CD8-positive, alpha-beta memory T cell (primary cell): ENCODE measurements at regions not wholly inside any gene's neighbourhood (a gene's known extent, or its start where the extent isn't known, plus 50 kb on each side); places are given as distances from the start of the nearest gene placed in this dataset.

ENCODE experiments used
- CTCF ChIA-PET: fragments of 350-600 bp; sonication (Branson Sonifier 250); formaldehyde crosslinking; loops from one replicate; lab custom pipeline; 2021; ENCODE audit warnings: antibody characterized with exemption; lab: Charles Lee
- POLR2A ChIA-PET: fragments of 350-600 bp; sonication (Branson Sonifier 250); formaldehyde crosslinking; loops from one replicate; lab custom pipeline; 2021; ENCODE audit warnings: antibody characterized with exemption; lab: Charles Lee
- DNase-seq, 5 donors: peaks; one replicate each; pipeline versions ENCODE4 v3.0.0 to v3.0.0-alpha.2; 2020 to 2022; ENCODE audit warnings: mixed read lengths in 1 of 5
- H3K27ac ChIP-seq: one replicate; pipeline ENCODE4 v1.7.0; 2013; ENCODE audit warnings: low read depth, mild to moderate bottlenecking, low read length, moderate library complexity
- H3K27me3 ChIP-seq: 2 replicates; pipeline ENCODE4 v1.7.0; 2013; ENCODE audit warnings: low read length, mild to moderate bottlenecking; ENCODE audit not compliant: insufficient read depth, poor library complexity, severe bottlenecking
- H3K36me3 ChIP-seq: 2 replicates; pipeline ENCODE4 v1.7.0; 2013; ENCODE audit warnings: mild to moderate bottlenecking, low read length, moderate library complexity; ENCODE audit not compliant: insufficient read depth
- H3K4me1 ChIP-seq: 2 replicates; pipeline ENCODE4 v1.7.0; 2013; ENCODE audit warnings: mild to moderate bottlenecking, low read length, moderate library complexity; ENCODE audit not compliant: insufficient read depth
- H3K4me3 ChIP-seq: 2 replicates; pipeline ENCODE4 v1.7.0; 2013; ENCODE audit warnings: mild to moderate bottlenecking, low read length
- H3K9me3 ChIP-seq: 2 replicates; pipeline ENCODE4 v1.7.0; 2013; ENCODE audit warnings: mild to moderate bottlenecking, low read length
- H3K27ac Mint-ChIP-seq, 8 donors: one replicate each; pipeline ENCODE4 v1.8.0; 2020 to 2021; ENCODE audit warnings: mixed read lengths in 8 of 8, mild to moderate bottlenecking in 6 of 8, inconsistent platforms in 3 of 8, moderate library complexity in 3 of 8
- H3K27me3 Mint-ChIP-seq, 2 donors: one replicate each; pipeline ENCODE4 v1.8.0; 2020 to 2021; ENCODE audit warnings: mixed read lengths in 2 of 2, mild to moderate bottlenecking in 1 of 2, moderate library complexity in 1 of 2
- H3K36me3 Mint-ChIP-seq, 3 donors: one replicate each; pipeline ENCODE4 v1.8.0; 2020 to 2021; ENCODE audit warnings: mixed read lengths in 3 of 3, inconsistent platforms in 1 of 3, mild to moderate bottlenecking in 1 of 3
- H3K4me1 Mint-ChIP-seq, 3 donors: one replicate each; pipeline ENCODE4 v1.8.0; 2020 to 2021; ENCODE audit warnings: mixed read lengths in 3 of 3, inconsistent platforms in 1 of 3, mild to moderate bottlenecking in 1 of 3
- H3K4me3 Mint-ChIP-seq, 7 donors: one replicate each; pipeline ENCODE4 v1.8.0; 2020 to 2021; ENCODE audit warnings: mixed read lengths in 7 of 7, mild to moderate bottlenecking in 6 of 7, moderate library complexity in 4 of 7, inconsistent platforms in 2 of 7
- H3K9me3 Mint-ChIP-seq, 5 donors: one replicate each; pipeline ENCODE4 v1.8.0; 2020 to 2022; ENCODE audit warnings: mixed read lengths in 5 of 5, mild to moderate bottlenecking in 3 of 5, moderate library complexity in 2 of 5, inconsistent platforms in 1 of 5

GRCh38 chr4:41446981-41447725, 90.8 kb upstream of the LIMCH1 start:
- Histone ChIP-seq H3K36me3 (no peaks in the 10 kb centered on the region), H3K4me1 (no peaks in the 10 kb centered on the region), H3K9me3 (no peaks in the 10 kb centered on the region), H3K4me3 (no peak overlapping the region), H3K27me3 (no peaks in the 10 kb centered on the region), H3K27ac (no peak overlapping the region)
- peaks cover 2 to 6% (median 5%) of the 10 kb centered on the region in 5 donors for H3K9me3 Mint-ChIP-seq
- no peaks in the 10 kb centered on the region for H3K4me1 Mint-ChIP-seq
- H3K36me3 Mint-ChIP-seq = no peaks in the 10 kb centered on the region
- no peak for DNase-seq
- POLR2A ChIA-PET = no interaction called here
- peaks cover 0 to 2% of the 10 kb centered on the region in 2 donors for H3K27me3 Mint-ChIP-seq
- no peak overlapping the region for H3K27ac Mint-ChIP-seq
- CTCF ChIA-PET = no interaction called here
- no peak overlapping the region for H3K4me3 Mint-ChIP-seq

DNA sequence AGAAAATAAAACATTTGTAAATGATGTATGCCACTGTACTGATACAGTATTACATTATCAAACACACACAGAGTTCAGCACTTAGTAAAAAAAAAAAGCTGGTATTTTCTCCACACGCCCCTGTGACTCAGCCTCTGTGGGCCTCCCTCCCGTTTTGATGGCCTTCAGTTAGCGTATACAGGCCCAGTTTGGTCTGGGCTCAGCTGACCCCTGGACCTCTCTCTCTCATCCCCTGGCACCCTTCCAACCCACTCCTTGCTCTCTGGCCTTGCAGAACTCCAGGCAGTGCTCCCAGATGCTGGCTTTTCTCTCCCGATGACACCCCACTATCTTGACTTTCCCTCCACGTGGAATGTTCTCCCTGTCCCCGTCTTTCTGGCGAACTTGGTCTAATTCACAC, 89.0 kb upstream of the LIMCH1 start:
- Mint-ChIP-seq H3K27ac (no peak overlapping the region), H3K4me1 (no peaks in the 10 kb centered on the region), H3K4me3 (no peak overlapping the region), H3K9me3 (peaks cover 2 to 6% (median 5%) of the 10 kb centered on the region in 5 donors), H3K36me3 (no peaks in the 10 kb centered on the region), H3K27me3 (peaks cover 0 to 2% of the 10 kb centered on the region in 2 donors)
- Histone ChIP-seq H3K27ac (no peak overlapping the region), H3K27me3 (no peaks in the 10 kb centered on the region), H3K36me3 (no peaks in the 10 kb centered on the region), H3K4me3 (no peak overlapping the region), H3K4me1 (no peaks in the 10 kb centered on the region), H3K9me3 (no peaks in the 10 kb centered on the region)
- ChIA-PET POLR2A (no interaction called here), CTCF (no interaction called here)
- no peak for DNase-seq

GRCh38 chr4:41451961-41452360, 86.0 kb upstream of the LIMCH1 start:
- H3K4me3 ChIP-seq = no peak overlapping the region
- H3K4me3 Mint-ChIP-seq = no peak overlapping the region

GRCh38 chr4:41452484-41453225, 85.3 kb upstream of the LIMCH1 start:
- Histone ChIP-seq H3K4me3 (no peak overlapping the region), H3K27ac (no peak overlapping the region), H3K4me1 (no peaks in the 10 kb centered on the region), H3K36me3 (no peaks in the 10 kb centered on the region), H3K9me3 (no peaks in the 10 kb centered on the region), H3K27me3 (no peaks in the 10 kb centered on the region)
- Mint-ChIP-seq H3K27ac (no peak overlapping the region), H3K36me3 (no peaks in the 10 kb centered on the region), H3K4me1 (no peaks in the 10 kb centered on the region), H3K9me3 (peaks cover 0 to 6% (median 5%) of the 10 kb centered on the region in 5 donors), H3K27me3 (peaks cover 0 to 2% of the 10 kb centered on the region in 2 donors), H3K4me3 (no peak overlapping the region)
- CTCF ChIA-PET = no interaction called here
- POLR2A ChIA-PET = no interaction called here
- DNase-seq = no peak

More at GRCh38 chr4:41451961-41452360, 86.0 kb upstream of the LIMCH1 start:
- H3K4me1 Mint-ChIP-seq = no peaks in the 10 kb centered on the region
- ChIA-PET CTCF (no interaction called here), POLR2A (no interaction called here)
- H3K4me1 ChIP-seq = no peaks in the 10 kb centered on the region
- DNase-seq = no peak
- H3K9me3 ChIP-seq = no peaks in the 10 kb centered on the region
- H3K27me3 ChIP-seq = no peaks in the 10 kb centered on the region
- no peaks in the 10 kb centered on the region for H3K36me3 ChIP-seq
- peaks cover 0 to 6% (median 5%) of the 10 kb centered on the region in 5 donors for H3K9me3 Mint-ChIP-seq
- no peaks in the 10 kb centered on the region for H3K36me3 Mint-ChIP-seq
- H3K27ac Mint-ChIP-seq = no peak overlapping the region
- no peak overlapping the region for H3K27ac ChIP-seq
- H3K27me3 Mint-ChIP-seq = peaks cover 0 to 2% of the 10 kb centered on the region in 2 donors

GRCh38 chr4:41454423-41454822, 83.5 kb upstream of the LIMCH1 start:
- Histone ChIP-seq H3K36me3 (no peaks in the 10 kb centered on the region), H3K4me3 (no peak overlapping the region), H3K27me3 (no peaks in the 10 kb centered on the region), H3K4me1 (no peaks in the 10 kb centered on the region), H3K9me3 (no peaks in the 10 kb centered on the region), H3K27ac (no peak overlapping the region)
- H3K4me3 Mint-ChIP-seq = no peak overlapping the region
- POLR2A ChIA-PET = no interaction called here
- no peaks in the 10 kb centered on the region for H3K4me1 Mint-ChIP-seq
- no peak overlapping the region for H3K27ac Mint-ChIP-seq
- no peaks in the 10 kb centered on the region for H3K27me3 Mint-ChIP-seq
- CTCF ChIA-PET = no interaction called here
- H3K36me3 Mint-ChIP-seq = no peaks in the 10 kb centered on the region
- no peak for DNase-seq
- H3K9me3 Mint-ChIP-seq = peaks cover 0 to 7% (median 4%) of the 10 kb centered on the region in 5 donors

GRCh38 chr4:41455206-41455605, 82.8 kb upstream of the LIMCH1 start:
- H3K27ac ChIP-seq = no peak overlapping the region
- POLR2A ChIA-PET = no interaction called here
- no peak overlapping the region for H3K4me3 ChIP-seq
- H3K9me3 ChIP-seq = no peaks in the 10 kb centered on the region
- H3K4me3 Mint-ChIP-seq = no peak overlapping the region
- H3K36me3 ChIP-seq = no peaks in the 10 kb centered on the region
- no peaks in the 10 kb centered on the region for H3K27me3 Mint-ChIP-seq
- no peak for DNase-seq
- H3K36me3 Mint-ChIP-seq = no peaks in the 10 kb centered on the region
- H3K27me3 ChIP-seq = no peaks in the 10 kb centered on the region
- H3K4me1 ChIP-seq = no peaks in the 10 kb centered on the region
- no peaks in the 10 kb centered on the region for H3K4me1 Mint-ChIP-seq
- peaks cover 0 to 6% (median 4%) of the 10 kb centered on the region in 5 donors for H3K9me3 Mint-ChIP-seq
- CTCF ChIA-PET = no interaction called here
- no peak overlapping the region for H3K27ac Mint-ChIP-seq

DNA sequence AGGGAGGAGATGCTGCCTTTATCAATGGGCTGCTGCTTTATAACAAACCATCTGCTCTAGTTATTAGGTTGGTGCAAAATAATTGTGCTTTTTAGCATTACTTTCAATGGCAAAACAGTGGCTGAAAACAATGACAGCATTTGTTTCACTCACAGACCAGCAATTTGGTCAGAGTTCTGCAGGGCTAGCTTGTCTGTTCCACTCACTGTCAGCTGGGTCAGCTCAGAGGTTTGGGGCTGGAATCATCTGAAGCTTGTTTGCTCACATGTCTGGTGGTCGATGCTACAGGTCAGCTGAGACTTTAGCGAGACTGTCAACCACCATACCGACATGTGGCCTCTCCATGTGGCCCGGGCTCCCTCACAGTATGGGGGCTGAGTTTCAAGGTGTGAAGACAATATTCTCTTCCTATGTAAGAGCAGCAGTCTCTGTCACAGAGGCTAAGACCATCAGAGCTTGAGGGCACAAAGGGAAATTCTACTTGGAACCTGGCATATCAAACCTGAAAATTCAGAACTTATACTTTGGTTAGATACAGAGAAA, 81.3 kb upstream of the LIMCH1 start:
- H3K4me3 Mint-ChIP-seq = no peak overlapping the region
- no peak overlapping the region for H3K27ac Mint-ChIP-seq
- no peaks in the 10 kb centered on the region for H3K4me1 Mint-ChIP-seq
- Histone ChIP-seq H3K36me3 (no peaks in the 10 kb centered on the region), H3K27ac (no peak overlapping the region), H3K9me3 (no peaks in the 10 kb centered on the region), H3K4me3 (no peak overlapping the region), H3K4me1 (no peaks in the 10 kb centered on the region), H3K27me3 (no peaks in the 10 kb centered on the region)
- no peaks in the 10 kb centered on the region for H3K36me3 Mint-ChIP-seq
- no peaks in the 10 kb centered on the region for H3K27me3 Mint-ChIP-seq
- DNase-seq = no peak
- CTCF ChIA-PET = no interaction called here
- peaks cover 0 to 5% (median 3%) of the 10 kb centered on the region in 5 donors for H3K9me3 Mint-ChIP-seq
- POLR2A ChIA-PET = no interaction called here

DNA sequence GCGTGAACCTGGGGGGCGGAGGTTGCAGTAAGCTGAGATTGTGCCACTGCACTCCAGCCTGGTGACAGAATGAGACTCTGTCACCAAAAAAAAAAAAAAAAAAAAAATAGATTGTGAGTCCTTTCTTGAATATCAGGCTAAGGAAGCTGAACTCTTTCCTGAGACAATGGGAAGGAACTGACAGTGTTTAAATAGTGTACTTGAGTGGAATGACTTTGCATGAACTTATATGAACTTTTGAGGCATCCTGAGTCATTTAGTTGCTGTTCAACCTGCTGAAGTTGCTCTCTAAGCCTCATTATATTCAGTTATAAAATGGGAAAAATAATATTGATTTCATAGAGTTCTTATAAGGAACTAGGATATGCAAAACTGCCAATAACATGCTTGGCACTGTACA, 79.3 kb upstream of the LIMCH1 start:
- POLR2A ChIA-PET = no interaction called here
- Mint-ChIP-seq H3K36me3 (no peaks in the 10 kb centered on the region), H3K27me3 (no peaks in the 10 kb centered on the region), H3K9me3 (peaks cover 0 to 4% (median 0%) of the 10 kb centered on the region in 5 donors), H3K4me1 (no peaks in the 10 kb centered on the region), H3K4me3 (no peak overlapping the region), H3K27ac (no peak overlapping the region)
- Histone ChIP-seq H3K36me3 (no peaks in the 10 kb centered on the region), H3K9me3 (no peaks in the 10 kb centered on the region), H3K4me3 (no peak overlapping the region), H3K27me3 (no peaks in the 10 kb centered on the region), H3K27ac (no peak overlapping the region), H3K4me1 (no peaks in the 10 kb centered on the region)
- CTCF ChIA-PET = no interaction called here
- DNase-seq = no peak
